ENCODE measurements at regions not wholly inside any gene's neighbourhood (a gene's known extent, or its start where the extent isn't known, plus 50 kb on each side); places are given as distances from the start of the nearest gene placed in this dataset.

- TF ChIP-seq CTCF (conservative IDR thresholded peaks at IDR 0.05) (no peak), EZH2 (IDR thresholded peaks at IDR 0.05; ENCODE audit: low read depth) (no peak)
Measured at GRCh38 chr18:43213816-43214215, 63.5 kb downstream of the SYT4 start.

Data from PC-9 (cell line).